Osteocyte (in vitro differentiated cells): ENCODE measurements at regions not wholly inside any gene's neighbourhood (a gene's known extent, or its start where the extent isn't known, plus 50 kb on each side); places are given as distances from the start of the nearest gene placed in this dataset.
"Not testable (repeated sequence)": the region's sequence is repeated elsewhere in the genome, so short reads cannot be mapped to it uniquely, and the experiment has no call there.

Experiments used
- DNase-seq: peaks from one replicate; pipeline ENCODE4 v3.0.0; 2021; ENCODE audit warnings: mixed read lengths; ENCODE audit not compliant: unreplicated experiment; ENCODE audit errors: extremely low spot score
- H3K27ac Mint-ChIP-seq: one replicate; pipeline ENCODE4 v1.8.0; 2021; ENCODE audit warnings: mild to moderate bottlenecking, mixed read lengths; ENCODE audit not compliant: unreplicated experiment
- H3K27me3 Mint-ChIP-seq: one replicate; pipeline ENCODE4 v1.8.0; 2021; ENCODE audit warnings: mixed read lengths; ENCODE audit not compliant: unreplicated experiment
- H3K36me3 Mint-ChIP-seq: one replicate; pipeline ENCODE4 v1.8.0; 2021; ENCODE audit warnings: mixed read lengths; ENCODE audit not compliant: unreplicated experiment
- H3K4me1 Mint-ChIP-seq: one replicate; pipeline ENCODE4 v1.8.0; 2021; ENCODE audit warnings: mixed read lengths; ENCODE audit not compliant: unreplicated experiment
- H3K4me3 Mint-ChIP-seq: one replicate; pipeline ENCODE4 v1.8.0; 2021; ENCODE audit warnings: mild to moderate bottlenecking, moderate library complexity, mixed read lengths; ENCODE audit not compliant: unreplicated experiment
- H3K9me3 Mint-ChIP-seq: one replicate; pipeline ENCODE4 v1.8.0; 2021; ENCODE audit warnings: mixed read lengths; ENCODE audit not compliant: unreplicated experiment
- TF ChIP-seq, protein P1 (sequence below): fragments of 200-600 bp; sonication (generic); IDR thresholded peaks from 2 replicates; pipeline ENCODE4 v1.5.0; 2021; ENCODE audit warnings: antibody characterized with exemption, mild to moderate bottlenecking, moderate library complexity

DNA sequence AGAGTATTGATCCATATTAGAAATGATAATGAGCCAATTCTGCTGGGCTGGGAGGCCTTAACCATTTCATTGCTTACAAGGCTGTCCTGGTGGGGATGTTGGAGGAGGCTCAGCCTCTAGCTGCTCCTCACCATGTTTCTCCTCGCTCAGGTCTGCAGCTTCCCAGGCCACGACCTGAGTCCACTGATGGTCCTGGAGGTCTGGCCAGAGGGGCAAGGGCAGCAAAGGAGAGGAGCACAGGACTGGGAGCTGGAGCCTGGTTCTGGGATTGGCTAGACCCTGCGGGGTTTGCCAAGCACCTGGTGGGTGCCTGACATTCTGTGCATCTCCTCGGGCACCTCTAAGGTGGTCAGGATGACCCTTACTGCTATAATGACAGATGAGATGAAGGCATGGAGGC is 92.6 kb downstream of the KIF26A start:
- DNase-seq, result no peak
- Mint-ChIP-seq H3K27ac (no peak overlapping the region), H3K4me3 (no peak overlapping the region), H3K4me1 (no peaks in the 10 kb centered on the region), H3K27me3 (no peaks in the 10 kb centered on the region), H3K9me3 (peaks cover 21% of the 10 kb centered on the region), H3K36me3 (no peaks in the 10 kb centered on the region)
- TF ChIP-seq, protein P1, sequence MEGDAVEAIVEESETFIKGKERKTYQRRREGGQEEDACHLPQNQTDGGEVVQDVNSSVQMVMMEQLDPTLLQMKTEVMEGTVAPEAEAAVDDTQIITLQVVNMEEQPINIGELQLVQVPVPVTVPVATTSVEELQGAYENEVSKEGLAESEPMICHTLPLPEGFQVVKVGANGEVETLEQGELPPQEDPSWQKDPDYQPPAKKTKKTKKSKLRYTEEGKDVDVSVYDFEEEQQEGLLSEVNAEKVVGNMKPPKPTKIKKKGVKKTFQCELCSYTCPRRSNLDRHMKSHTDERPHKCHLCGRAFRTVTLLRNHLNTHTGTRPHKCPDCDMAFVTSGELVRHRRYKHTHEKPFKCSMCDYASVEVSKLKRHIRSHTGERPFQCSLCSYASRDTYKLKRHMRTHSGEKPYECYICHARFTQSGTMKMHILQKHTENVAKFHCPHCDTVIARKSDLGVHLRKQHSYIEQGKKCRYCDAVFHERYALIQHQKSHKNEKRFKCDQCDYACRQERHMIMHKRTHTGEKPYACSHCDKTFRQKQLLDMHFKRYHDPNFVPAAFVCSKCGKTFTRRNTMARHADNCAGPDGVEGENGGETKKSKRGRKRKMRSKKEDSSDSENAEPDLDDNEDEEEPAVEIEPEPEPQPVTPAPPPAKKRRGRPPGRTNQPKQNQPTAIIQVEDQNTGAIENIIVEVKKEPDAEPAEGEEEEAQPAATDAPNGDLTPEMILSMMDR, result no peak

DNA sequence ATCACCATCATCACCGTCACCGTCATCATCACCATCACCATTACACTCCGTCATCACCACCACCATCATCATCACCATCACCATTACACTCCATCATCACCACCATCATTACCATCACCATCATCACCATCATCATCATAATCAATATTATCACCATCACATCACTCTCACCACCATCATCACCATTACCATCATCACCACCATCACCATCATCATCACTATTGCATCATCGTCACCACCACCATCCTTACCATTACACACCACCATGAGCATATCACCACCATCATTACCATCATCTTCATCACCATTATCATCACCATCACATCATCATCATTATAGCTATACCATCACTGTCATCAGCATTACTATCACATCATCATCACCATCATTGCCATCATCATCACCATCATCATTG is 93.7 kb downstream of the KIF26A start:
- no peak for DNase-seq
- Mint-ChIP-seq H3K36me3 (no peaks in the 10 kb centered on the region), H3K4me3 (no peak overlapping the region), H3K27me3 (no peaks in the 10 kb centered on the region), H3K4me1 (no peaks in the 10 kb centered on the region), H3K27ac (no peak overlapping the region), H3K9me3 (peaks cover 30% of the 10 kb centered on the region)
- TF ChIP-seq, protein P1, result no peak

DNA sequence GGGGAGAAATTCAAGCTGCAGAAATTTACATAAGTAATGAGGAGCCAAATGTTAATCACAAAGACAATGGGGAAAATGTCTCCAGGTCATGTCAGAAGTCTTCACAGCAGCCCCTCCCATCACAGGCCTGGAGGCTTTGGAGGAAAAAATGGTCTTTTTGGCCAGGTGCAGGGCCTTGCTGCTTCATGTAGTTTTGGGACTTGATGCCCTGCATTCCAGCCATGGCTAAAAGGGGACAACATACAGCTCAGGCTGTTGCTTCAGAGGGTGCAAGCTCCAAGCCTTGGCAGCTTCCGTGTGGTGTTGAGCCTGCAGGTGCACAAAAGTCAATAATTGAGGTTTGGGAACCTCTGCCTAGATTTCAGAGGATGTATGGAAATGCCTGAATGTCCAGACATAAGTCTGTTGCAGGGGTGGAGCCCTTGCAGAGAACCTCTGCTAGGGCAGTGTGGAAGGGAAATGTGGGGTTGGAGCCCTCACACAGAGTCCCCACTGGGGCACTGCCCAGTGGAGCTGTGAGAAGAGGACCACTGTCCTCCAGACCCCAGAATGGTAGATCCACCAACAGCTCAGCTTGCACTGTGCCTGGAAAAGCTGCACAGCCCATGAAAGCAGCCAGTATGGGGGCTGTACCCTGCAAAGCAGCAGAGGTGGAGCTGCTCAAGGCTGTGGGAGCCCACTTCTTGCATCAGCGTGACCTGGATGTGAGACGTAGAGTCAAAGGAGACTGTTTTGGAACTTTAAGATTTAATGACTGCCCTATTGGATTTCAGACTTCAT is 95.8 kb downstream of the KIF26A start:
- H3K4me3 Mint-ChIP-seq, H3K27ac Mint-ChIP-seq, H3K27me3 Mint-ChIP-seq, DNase-seq, H3K36me3 Mint-ChIP-seq, H3K4me1 Mint-ChIP-seq: not testable (repeated sequence)
- peaks cover 30% of the 10 kb centered on the region for H3K9me3 Mint-ChIP-seq

- DNase-seq, result peak; percentile 67
- no peak overlapping the region for H3K4me3 Mint-ChIP-seq
- H3K36me3 Mint-ChIP-seq, result no peaks in the 10 kb centered on the region
- H3K27me3 Mint-ChIP-seq, result no peaks in the 10 kb centered on the region
- H3K27ac Mint-ChIP-seq, result no peak overlapping the region
- TF ChIP-seq, protein P1, result no peak
- H3K4me1 Mint-ChIP-seq, result no peaks in the 10 kb centered on the region
- H3K9me3 Mint-ChIP-seq, result peaks cover 30% of the 10 kb centered on the region
Measured at GRCh38 chr14:104235686-104236085, 97.3 kb downstream of the KIF26A start.

GRCh38 chr14:104237651-104238423 is 99.5 kb downstream of the KIF26A start:
- H3K36me3 Mint-ChIP-seq, result no peaks in the 10 kb centered on the region
- no peak overlapping the region for H3K27ac Mint-ChIP-seq
- peak; percentile 79 for DNase-seq
- no peaks in the 10 kb centered on the region for H3K27me3 Mint-ChIP-seq
- H3K4me1 Mint-ChIP-seq, result no peaks in the 10 kb centered on the region
- peaks cover 30% of the 10 kb centered on the region for H3K9me3 Mint-ChIP-seq
- TF ChIP-seq, protein P1, result no peak
- H3K4me3 Mint-ChIP-seq, result no peak overlapping the region
